ENCODE measurements at regions not wholly inside any gene's neighbourhood (a gene's known extent, or its start where the extent isn't known, plus 50 kb on each side); places are given as distances from the start of the nearest gene placed in this dataset.

DNA sequence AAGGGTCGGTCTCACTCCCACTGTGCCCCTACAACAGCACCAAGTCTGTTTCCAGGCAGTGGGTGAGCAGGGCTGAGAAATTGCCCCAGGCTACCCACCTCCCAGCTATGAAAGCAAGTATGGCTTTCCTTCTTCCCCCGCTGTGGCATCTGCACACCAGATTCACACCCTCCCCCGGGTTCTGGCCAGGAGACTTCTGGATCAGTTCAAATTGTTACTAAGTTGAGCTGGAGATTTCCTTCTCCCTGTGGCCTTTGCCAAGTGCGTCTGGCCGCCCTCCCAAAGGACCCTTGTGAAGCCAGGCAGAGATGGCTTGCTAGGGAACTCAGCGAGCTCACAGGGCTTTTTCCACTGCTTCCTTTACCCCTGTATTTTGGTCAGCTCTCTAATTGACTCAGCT is 555.4 kb downstream of the SH2D4B start:
- 83% methylated on average over 1 of the region's 6 CpGs for WGBS (ENCODE audit: insufficient coverage)
- H3K27ac Mint-ChIP-seq: no peak overlapping the region
- Histone ChIP-seq H3K36me3 (replicated peaks in 1 of 2; ENCODE audit: control insufficient read depth in 1 of 2, insufficient read depth in 2 of 2, low read length in 2 of 2) (no peaks in the 10 kb centered on the region), H3K4me1 (ENCODE audit: control insufficient read depth in 1 of 2, insufficient read depth in 2 of 2, low read length in 2 of 2) (no peaks in the 10 kb centered on the region), H3K9me3 (replicated peaks in 1 of 2; ENCODE audit: control insufficient read depth in 1 of 2, insufficient read depth in 1 of 2, low read length in 2 of 2) (no peaks in the 10 kb centered on the region), H3K4me3 (replicated peaks in 1 of 3; ENCODE audit: low read depth in 2 of 3, low read length in 3 of 3) (no peak overlapping the region), H3K4me2 (replicated peaks; ENCODE audit: extremely low read depth, low read length, poor library complexity, severe bottlenecking) (no peak overlapping the region), H3K27ac (ENCODE audit: low read depth in 1 of 2, low read length in 2 of 2) (no peak overlapping the region), H3K9ac (ENCODE audit: insufficient read depth, low read length, poor library complexity, severe bottlenecking) (no peak overlapping the region), H2AFZ (ENCODE audit: insufficient read depth, low read depth, low read length, poor library complexity, severe bottlenecking) (no peak overlapping the region), H4K20me1 (ENCODE audit: insufficient read depth, low read length) (no peaks in the 10 kb centered on the region), H3K27me3 (ENCODE audit: control insufficient read depth in 2 of 2, insufficient read depth in 2 of 2, low read length in 2 of 2) (no peaks in the 10 kb centered on the region), H3K79me2 (ENCODE audit: insufficient read depth, low read length) (no peaks in the 10 kb centered on the region)
- intact Hi-C loops (cut with micrococcal nuclease): no loop called here
- H3K27me3 Mint-ChIP-seq (ENCODE audit: low read depth in 3 of 3): no peaks in the 10 kb centered on the region
- no peaks in the 10 kb centered on the region for H3K36me3 Mint-ChIP-seq
- TF ChIP-seq, protein P1, sequence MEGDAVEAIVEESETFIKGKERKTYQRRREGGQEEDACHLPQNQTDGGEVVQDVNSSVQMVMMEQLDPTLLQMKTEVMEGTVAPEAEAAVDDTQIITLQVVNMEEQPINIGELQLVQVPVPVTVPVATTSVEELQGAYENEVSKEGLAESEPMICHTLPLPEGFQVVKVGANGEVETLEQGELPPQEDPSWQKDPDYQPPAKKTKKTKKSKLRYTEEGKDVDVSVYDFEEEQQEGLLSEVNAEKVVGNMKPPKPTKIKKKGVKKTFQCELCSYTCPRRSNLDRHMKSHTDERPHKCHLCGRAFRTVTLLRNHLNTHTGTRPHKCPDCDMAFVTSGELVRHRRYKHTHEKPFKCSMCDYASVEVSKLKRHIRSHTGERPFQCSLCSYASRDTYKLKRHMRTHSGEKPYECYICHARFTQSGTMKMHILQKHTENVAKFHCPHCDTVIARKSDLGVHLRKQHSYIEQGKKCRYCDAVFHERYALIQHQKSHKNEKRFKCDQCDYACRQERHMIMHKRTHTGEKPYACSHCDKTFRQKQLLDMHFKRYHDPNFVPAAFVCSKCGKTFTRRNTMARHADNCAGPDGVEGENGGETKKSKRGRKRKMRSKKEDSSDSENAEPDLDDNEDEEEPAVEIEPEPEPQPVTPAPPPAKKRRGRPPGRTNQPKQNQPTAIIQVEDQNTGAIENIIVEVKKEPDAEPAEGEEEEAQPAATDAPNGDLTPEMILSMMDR (IDR thresholded peaks at IDR 0.05): no peak
- H3K9me3 Mint-ChIP-seq: peaks cover 0 to 7% (median 3%) of the 10 kb centered on the region in 7 donors
- H3K4me3 Mint-ChIP-seq: no peak overlapping the region
- DNase-seq: no peak
- H3K4me1 Mint-ChIP-seq: no peaks in the 10 kb centered on the region

DNA sequence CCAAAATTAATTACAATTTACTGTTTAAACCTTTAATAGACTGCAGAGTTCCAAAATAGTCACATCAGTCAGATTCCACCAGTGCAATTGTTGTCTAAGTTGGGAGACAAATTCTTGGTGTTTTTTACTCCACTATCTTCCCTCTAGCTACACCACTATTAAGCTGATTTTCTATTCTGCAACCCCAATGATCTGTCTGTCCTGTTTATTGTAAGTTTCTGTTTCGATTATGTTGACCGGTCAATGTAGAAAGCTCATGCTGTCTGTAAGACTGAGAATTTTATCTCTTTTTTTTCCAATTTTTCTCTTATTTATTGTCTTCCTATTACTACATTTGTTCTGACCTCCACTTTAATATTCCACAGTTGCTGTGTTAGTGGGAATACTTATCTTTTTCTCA is 557.5 kb downstream of the SH2D4B start:
- Mint-ChIP-seq H3K36me3 (no peaks in the 10 kb centered on the region), H3K9me3 (peaks cover 0 to 11% (median 6%) of the 10 kb centered on the region in 7 donors), H3K4me1 (no peaks in the 10 kb centered on the region), H3K4me3 (no peak overlapping the region), H3K27me3 (ENCODE audit: low read depth in 3 of 3) (no peaks in the 10 kb centered on the region), H3K27ac (no peak overlapping the region)
- Histone ChIP-seq H3K79me2 (ENCODE audit: insufficient read depth, low read length) (no peaks in the 10 kb centered on the region), H3K9me3 (replicated peaks in 1 of 2; ENCODE audit: control insufficient read depth in 1 of 2, insufficient read depth in 1 of 2, low read length in 2 of 2) (peaks cover 0 to 2% of the 10 kb centered on the region in 2 donors), H3K36me3 (replicated peaks in 1 of 2; ENCODE audit: control insufficient read depth in 1 of 2, insufficient read depth in 2 of 2, low read length in 2 of 2) (no peaks in the 10 kb centered on the region), H3K27me3 (ENCODE audit: control insufficient read depth in 2 of 2, insufficient read depth in 2 of 2, low read length in 2 of 2) (no peaks in the 10 kb centered on the region), H3K4me1 (ENCODE audit: control insufficient read depth in 1 of 2, insufficient read depth in 2 of 2, low read length in 2 of 2) (no peaks in the 10 kb centered on the region), H3K4me2 (replicated peaks; ENCODE audit: extremely low read depth, low read length, poor library complexity, severe bottlenecking) (no peak overlapping the region), H3K4me3 (replicated peaks in 1 of 3; ENCODE audit: low read depth in 2 of 3, low read length in 3 of 3) (no peak overlapping the region), H3K27ac (ENCODE audit: low read depth in 1 of 2, low read length in 2 of 2) (no peak overlapping the region), H3K9ac (ENCODE audit: insufficient read depth, low read length, poor library complexity, severe bottlenecking) (no peak overlapping the region), H4K20me1 (ENCODE audit: insufficient read depth, low read length) (no peaks in the 10 kb centered on the region), H2AFZ (ENCODE audit: insufficient read depth, low read depth, low read length, poor library complexity, severe bottlenecking) (no peak overlapping the region)
- TF ChIP-seq, protein P1 (IDR thresholded peaks at IDR 0.05): no peak
- intact Hi-C loops (cut with micrococcal nuclease): no loop called here
- no peak for DNase-seq
- WGBS (ENCODE audit: insufficient coverage): no CpG with 5 or more reads among the region's 2 CpGs
